Stimulated activated naive CD8-positive, alpha-beta T cell treated with anti-CD3 and anti-CD28 coated beads, Interleukin-15, Interleukin-2, amounts not matched to agents 100 U/mL and 50 U/mL, for 24 hours (primary cell): ENCODE measurements at regions not wholly inside any gene's neighbourhood (a gene's known extent, or its start where the extent isn't known, plus 50 kb on each side); places are given as distances from the start of the nearest gene placed in this dataset.
A peak's percentile ranks its signal among the peaks of the same experiment; 100 is the strongest.

ENCODE experiments used
- ATAC-seq: fragments of 150-1000 bp; cut with Tn5 transposase; one replicate; pipeline ENCODE4 v1.10.0; 2021
- DNase-seq: peaks from one replicate; pipeline ENCODE4 v3.0.0; 2021

- DNase-seq: no peak
- no peak for ATAC-seq
Measured at GRCh38 chr22:48981371-48982061, 846.2 kb downstream of the BRD1 start.

- no peak for ATAC-seq
- no peak for DNase-seq
Measured at GRCh38 chr22:48980918-48981317, 846.8 kb downstream of the BRD1 start.

GRCh38 chr22:48980409-48980808, 847.3 kb downstream of the BRD1 start:
- DNase-seq (no peak), ATAC-seq (no peak)

GRCh38 chr22:48979482-48979881, 848.2 kb downstream of the BRD1 start:
- ATAC-seq (no peak), DNase-seq (no peak)

GRCh38 chr22:48976556-48977535, 850.8 kb downstream of the BRD1 start:
- ATAC-seq: no peak

GRCh38 chr22:48975886-48976285, 851.8 kb downstream of the BRD1 start:
- ATAC-seq (no peak), DNase-seq (no peak)

More at GRCh38 chr22:48976556-48977535, 850.8 kb downstream of the BRD1 start:
- DNase-seq: no peak

- ATAC-seq (no peak), DNase-seq (no peak)
Measured at GRCh38 chr22:48975316-48975741, 852.3 kb downstream of the BRD1 start.

GRCh38 chr22:48974443-48975315, 853.0 kb downstream of the BRD1 start:
- no peak for DNase-seq
- no peak for ATAC-seq

- no peak for DNase-seq
- no peak for ATAC-seq
Measured at GRCh38 chr22:48973694-48974041, 854.0 kb downstream of the BRD1 start.

GRCh38 chr22:48972979-48973693, 854.5 kb downstream of the BRD1 start:
- DNase-seq (no peak), ATAC-seq (no peak)

- ATAC-seq (peak; percentile 61), DNase-seq (no peak)
Measured at GRCh38 chr22:48968201-48968959, 859.3 kb downstream of the BRD1 start.

- DNase-seq: no peak
- ATAC-seq: no peak
Measured at GRCh38 chr22:48963405-48963804, 864.3 kb downstream of the BRD1 start.

- DNase-seq (no peak), ATAC-seq (no peak)
Measured at GRCh38 chr22:48961705-48962104, 866.0 kb downstream of the BRD1 start.

GRCh38 chr22:48960980-48961660, 866.6 kb downstream of the BRD1 start:
- DNase-seq (no peak), ATAC-seq (no peak)

- DNase-seq: no peak
- ATAC-seq: no peak
Measured at GRCh38 chr22:48960576-48960975, 867.1 kb downstream of the BRD1 start.

GRCh38 chr22:48959496-48959895, 868.2 kb downstream of the BRD1 start:
- ATAC-seq: no peak
- DNase-seq: no peak

GRCh38 chr22:48957987-48958321, 869.7 kb downstream of the BRD1 start:
- ATAC-seq (no peak), DNase-seq (no peak)

- no peak for DNase-seq
- no peak for ATAC-seq
Measured at GRCh38 chr22:48957311-48957986, 870.2 kb downstream of the BRD1 start.

- DNase-seq (no peak), ATAC-seq (no peak)
Measured at GRCh38 chr22:48955351-48956311, 872.0 kb downstream of the BRD1 start.
